ENCODE measurements at regions not wholly inside any gene's neighbourhood (a gene's known extent, or its start where the extent isn't known, plus 50 kb on each side); places are given as distances from the start of the nearest gene placed in this dataset.

GRCh38 chr4:111556141-111556781, 589.0 kb upstream of the FAM241A start:
- TF ChIP-seq EZH2 (IDR thresholded peaks at IDR 0.05; ENCODE audit: borderline replicate concordance, low read depth, low read length, severe bottlenecking) (no peak), CTCF (IDR thresholded peaks at IDR 0.05; ENCODE audit: extremely low read depth in 1 of 2, insufficient read depth in 1 of 2, low read depth in 1 of 2, low read length in 2 of 2) (no peak), JUN (IDR thresholded peaks at IDR 0.05; ENCODE audit: borderline replicate concordance, insufficient read depth, insufficient read length, low read depth) (no peak), POLR2A (IDR thresholded peaks at IDR 0.05; ENCODE audit: low read depth, low read length) (no peak), GATA2 (IDR thresholded peaks at IDR 0.05; ENCODE audit: insufficient read depth, insufficient read length, low read depth, low read length) (no peak), POLR2AphosphoS5 (IDR thresholded peaks at IDR 0.05; ENCODE audit: insufficient read depth, low read depth, low read length) (no peak), MAX (IDR thresholded peaks at IDR 0.05; ENCODE audit: insufficient read depth, insufficient read length) (no peak), FOS (IDR thresholded peaks at IDR 0.05; ENCODE audit: borderline replicate concordance, insufficient read depth, low read length) (no peak)

Data from endothelial cell of umbilical vein (primary cell).